ENCODE measurements at regions not wholly inside any gene's neighbourhood (a gene's known extent, or its start where the extent isn't known, plus 50 kb on each side); places are given as distances from the start of the nearest gene placed in this dataset.
A peak's percentile ranks its signal among the peaks of the same experiment; 100 is the strongest.

- Histone ChIP-seq H3K4me1 (ENCODE audit: insufficient read depth) (peaks cover 10% of the 10 kb centered on the region), H3K9me3 (ENCODE audit: low read depth) (no peaks in the 10 kb centered on the region), H3K36me3 (replicated peaks; ENCODE audit: insufficient read depth, low read depth) (no peaks in the 10 kb centered on the region), H3K9me2 (replicated peaks; ENCODE audit: insufficient read depth) (no peaks in the 10 kb centered on the region), H3K79me2 (peaks cover 84% of the 10 kb centered on the region), H4K20me1 (ENCODE audit: insufficient read depth, poor library complexity, severe bottlenecking) (peaks cover 63% of the 10 kb centered on the region), H3K4me3 (no peak overlapping the region), H3K27me3 (no peaks in the 10 kb centered on the region), H3K4me2 (peak overlapping the region; percentile 45), H2AFZ (no peak overlapping the region), H3K27ac (peak overlapping the region; percentile 4)
- TF ChIP-seq, protein P1, sequence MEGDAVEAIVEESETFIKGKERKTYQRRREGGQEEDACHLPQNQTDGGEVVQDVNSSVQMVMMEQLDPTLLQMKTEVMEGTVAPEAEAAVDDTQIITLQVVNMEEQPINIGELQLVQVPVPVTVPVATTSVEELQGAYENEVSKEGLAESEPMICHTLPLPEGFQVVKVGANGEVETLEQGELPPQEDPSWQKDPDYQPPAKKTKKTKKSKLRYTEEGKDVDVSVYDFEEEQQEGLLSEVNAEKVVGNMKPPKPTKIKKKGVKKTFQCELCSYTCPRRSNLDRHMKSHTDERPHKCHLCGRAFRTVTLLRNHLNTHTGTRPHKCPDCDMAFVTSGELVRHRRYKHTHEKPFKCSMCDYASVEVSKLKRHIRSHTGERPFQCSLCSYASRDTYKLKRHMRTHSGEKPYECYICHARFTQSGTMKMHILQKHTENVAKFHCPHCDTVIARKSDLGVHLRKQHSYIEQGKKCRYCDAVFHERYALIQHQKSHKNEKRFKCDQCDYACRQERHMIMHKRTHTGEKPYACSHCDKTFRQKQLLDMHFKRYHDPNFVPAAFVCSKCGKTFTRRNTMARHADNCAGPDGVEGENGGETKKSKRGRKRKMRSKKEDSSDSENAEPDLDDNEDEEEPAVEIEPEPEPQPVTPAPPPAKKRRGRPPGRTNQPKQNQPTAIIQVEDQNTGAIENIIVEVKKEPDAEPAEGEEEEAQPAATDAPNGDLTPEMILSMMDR (IDR thresholded peaks at IDR 0.05; ENCODE audit: poor library complexity) = no peak
- TF ChIP-seq EZH2 (IDR thresholded peaks at IDR 0.05; ENCODE audit: borderline replicate concordance) = no peak
- no peak for TF ChIP-seq EZH2phosphoT487 (IDR thresholded peaks at IDR 0.05; ENCODE audit: low read depth, severe bottlenecking, unreplicated experiment)
- no peak for DNase-seq (ENCODE audit: low spot score)
- 68% methylated on average over 4 of the region's 4 CpGs for WGBS (ENCODE audit: low lambda C conversion rate, missing lambda C conversion rate)
Measured at GRCh38 chr3:110955301-110955880, 116.2 kb upstream of the NECTIN3 start.

DNA sequence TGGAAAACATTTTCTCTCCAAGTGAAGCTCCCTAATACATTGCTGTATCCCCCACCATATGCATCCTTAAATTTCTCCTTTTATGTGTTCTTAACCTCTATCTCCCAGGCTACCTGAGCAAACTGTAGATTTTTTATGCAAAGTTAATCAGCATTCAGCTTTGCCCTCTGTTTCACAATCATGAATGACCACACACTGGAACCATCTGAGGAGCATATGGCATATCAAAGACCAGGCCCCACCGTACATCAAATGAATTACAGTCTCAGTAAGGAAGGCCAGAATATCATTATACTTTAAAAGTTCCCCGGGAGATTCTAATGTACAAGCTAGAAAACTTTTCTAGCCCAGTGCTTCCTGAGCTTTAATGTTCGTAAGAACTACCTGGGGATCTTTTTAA lies 115.5 kb upstream of the NECTIN3 start:
- Histone ChIP-seq H3K4me2 (peak overlapping the region; percentile 45), H3K36me3 (replicated peaks; ENCODE audit: insufficient read depth, low read depth) (no peaks in the 10 kb centered on the region), H4K20me1 (ENCODE audit: insufficient read depth, poor library complexity, severe bottlenecking) (peaks cover 63% of the 10 kb centered on the region), H3K9me2 (replicated peaks; ENCODE audit: insufficient read depth) (no peaks in the 10 kb centered on the region), H3K27ac (no peak overlapping the region), H3K9me3 (ENCODE audit: low read depth) (no peaks in the 10 kb centered on the region), H3K4me3 (no peak overlapping the region), H3K79me2 (peaks cover 91% of the 10 kb centered on the region), H3K27me3 (no peaks in the 10 kb centered on the region), H2AFZ (no peak overlapping the region), H3K4me1 (ENCODE audit: insufficient read depth) (peaks cover 10% of the 10 kb centered on the region)
- 80% methylated on average over 3 of the region's 3 CpGs for WGBS (ENCODE audit: low lambda C conversion rate, missing lambda C conversion rate)
- DNase-seq (ENCODE audit: low spot score) = no peak
- TF ChIP-seq EZH2 (IDR thresholded peaks at IDR 0.05; ENCODE audit: borderline replicate concordance) = no peak
- TF ChIP-seq EZH2phosphoT487 (IDR thresholded peaks at IDR 0.05; ENCODE audit: low read depth, severe bottlenecking, unreplicated experiment) = no peak
- TF ChIP-seq, protein P1 (IDR thresholded peaks at IDR 0.05; ENCODE audit: poor library complexity) = no peak

- Histone ChIP-seq H4K20me1 (ENCODE audit: insufficient read depth, poor library complexity, severe bottlenecking) (peaks cover 61% of the 10 kb centered on the region), H3K4me2 (no peak overlapping the region), H3K4me1 (ENCODE audit: insufficient read depth) (peaks cover 10% of the 10 kb centered on the region), H3K27ac (no peak overlapping the region), H3K36me3 (replicated peaks; ENCODE audit: insufficient read depth, low read depth) (no peaks in the 10 kb centered on the region), H3K27me3 (no peaks in the 10 kb centered on the region), H3K79me2 (peaks cover 92% of the 10 kb centered on the region), H3K9me2 (replicated peaks; ENCODE audit: insufficient read depth) (no peaks in the 10 kb centered on the region), H3K9me3 (ENCODE audit: low read depth) (no peaks in the 10 kb centered on the region), H3K4me3 (no peak overlapping the region), H2AFZ (no peak overlapping the region)
- TF ChIP-seq, protein P1 (IDR thresholded peaks at IDR 0.05; ENCODE audit: poor library complexity) = no peak
- no peak for TF ChIP-seq EZH2phosphoT487 (IDR thresholded peaks at IDR 0.05; ENCODE audit: low read depth, severe bottlenecking, unreplicated experiment)
- TF ChIP-seq EZH2 (IDR thresholded peaks at IDR 0.05; ENCODE audit: borderline replicate concordance) = no peak
- no peak for DNase-seq (ENCODE audit: low spot score)
- 100% methylated on average over 1 of the region's 1 CpG for WGBS (ENCODE audit: low lambda C conversion rate, missing lambda C conversion rate)
Measured at GRCh38 chr3:110957247-110958025, 114.2 kb upstream of the NECTIN3 start.
